ENCODE measurements at regions not wholly inside any gene's neighbourhood (a gene's known extent, or its start where the extent isn't known, plus 50 kb on each side); places are given as distances from the start of the nearest gene placed in this dataset.

- no peak for TF ChIP-seq CTCF (IDR thresholded peaks at IDR 0.05; ENCODE audit: low read length)
- no peak for TF ChIP-seq EZH2 (IDR thresholded peaks at IDR 0.05; ENCODE audit: borderline replicate concordance, low read length)
Observed at GRCh38 chr5:8807636-8808035, 738.2 kb downstream of the SEMA5A start.

Measured in OCI-LY1 (cell line).